ENCODE measurements at regions not wholly inside any gene's neighbourhood (a gene's known extent, or its start where the extent isn't known, plus 50 kb on each side); places are given as distances from the start of the nearest gene placed in this dataset.
"Not testable (repeated sequence)": the region's sequence is repeated elsewhere in the genome, so short reads cannot be mapped to it uniquely, and the experiment has no call there.

DNA sequence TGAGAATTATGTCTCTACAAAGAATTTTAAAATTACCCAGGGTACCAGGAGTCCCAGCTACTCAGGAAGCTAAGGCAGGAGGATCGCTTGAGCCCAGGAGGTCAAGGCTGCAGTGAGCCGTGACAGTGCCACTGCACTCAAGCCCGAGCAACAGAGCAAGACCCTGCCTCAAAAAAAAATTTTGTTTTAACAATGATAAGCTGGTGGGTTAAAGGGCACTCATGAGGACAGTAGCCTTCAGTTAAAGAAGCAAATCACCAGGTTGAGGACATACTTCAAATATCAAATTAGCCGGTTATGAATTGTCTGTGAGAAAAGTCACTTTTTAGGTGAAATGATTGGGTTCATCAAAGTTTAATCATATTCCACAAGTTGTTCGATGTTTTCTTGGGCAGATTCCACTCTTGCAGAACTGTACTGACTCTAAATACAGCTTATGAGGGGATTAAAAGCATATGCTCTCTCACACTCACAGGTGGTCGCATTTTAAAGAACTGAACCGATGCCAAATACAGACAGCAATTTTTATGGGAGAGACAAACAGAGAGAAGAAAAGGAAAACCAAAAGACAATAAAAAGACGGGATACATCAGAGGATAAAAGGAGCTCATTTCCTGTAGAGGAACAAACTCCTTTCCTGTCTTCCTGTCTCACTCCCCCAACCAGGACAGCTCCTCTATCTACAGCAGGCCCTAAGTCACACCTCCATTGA lies 582.8 kb upstream of the NRP1 start:
- Histone ChIP-seq H3K27ac (ENCODE audit: insufficient read depth, low read length) (no peak overlapping the region), H3K27me3 (ENCODE audit: control insufficient read depth, insufficient read depth, low read length) (no peaks in the 10 kb centered on the region), H3K4me1 (ENCODE audit: control insufficient read depth, extremely low read depth, insufficient read depth, low read length) (no peaks in the 10 kb centered on the region), H3K4me3 (replicated peaks in 1 of 4; ENCODE audit: control extremely low read depth in 1 of 4, insufficient read depth in 1 of 4, low read depth in 3 of 4, low read length in 4 of 4) (no peak overlapping the region), H3K9ac (ENCODE audit: insufficient read depth, low read length) (no peak overlapping the region), H4K20me1 (ENCODE audit: control insufficient read depth, extremely low read depth, insufficient read depth, low read length) (no peaks in the 10 kb centered on the region), H2AFZ (ENCODE audit: low read length) (no peak overlapping the region), H3K9me3 (ENCODE audit: control insufficient read depth, insufficient read depth, low read depth, low read length) (no peaks in the 10 kb centered on the region), H3K36me3 (ENCODE audit: control insufficient read depth, insufficient read depth, low read length) (no peaks in the 10 kb centered on the region), H3K4me2 (ENCODE audit: extremely low read depth, insufficient read depth, low read length) (no peak overlapping the region), H3K79me2 (ENCODE audit: control insufficient read depth, insufficient read depth, low read length) (no peaks in the 10 kb centered on the region)
- TF ChIP-seq EZH2 (IDR thresholded peaks at IDR 0.05; ENCODE audit: low read length, missing control alignments), result no peak
- TF ChIP-seq, protein P1, sequence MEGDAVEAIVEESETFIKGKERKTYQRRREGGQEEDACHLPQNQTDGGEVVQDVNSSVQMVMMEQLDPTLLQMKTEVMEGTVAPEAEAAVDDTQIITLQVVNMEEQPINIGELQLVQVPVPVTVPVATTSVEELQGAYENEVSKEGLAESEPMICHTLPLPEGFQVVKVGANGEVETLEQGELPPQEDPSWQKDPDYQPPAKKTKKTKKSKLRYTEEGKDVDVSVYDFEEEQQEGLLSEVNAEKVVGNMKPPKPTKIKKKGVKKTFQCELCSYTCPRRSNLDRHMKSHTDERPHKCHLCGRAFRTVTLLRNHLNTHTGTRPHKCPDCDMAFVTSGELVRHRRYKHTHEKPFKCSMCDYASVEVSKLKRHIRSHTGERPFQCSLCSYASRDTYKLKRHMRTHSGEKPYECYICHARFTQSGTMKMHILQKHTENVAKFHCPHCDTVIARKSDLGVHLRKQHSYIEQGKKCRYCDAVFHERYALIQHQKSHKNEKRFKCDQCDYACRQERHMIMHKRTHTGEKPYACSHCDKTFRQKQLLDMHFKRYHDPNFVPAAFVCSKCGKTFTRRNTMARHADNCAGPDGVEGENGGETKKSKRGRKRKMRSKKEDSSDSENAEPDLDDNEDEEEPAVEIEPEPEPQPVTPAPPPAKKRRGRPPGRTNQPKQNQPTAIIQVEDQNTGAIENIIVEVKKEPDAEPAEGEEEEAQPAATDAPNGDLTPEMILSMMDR (conservative IDR thresholded peaks at IDR 0.05 in 1 of 2, IDR thresholded peaks at IDR 0.05 in 1 of 2; ENCODE audit: low read depth in 1 of 2, low read length in 2 of 2), result no peak
- no peak for DNase-seq (ENCODE audit: low read depth in 2 of 2)

DNA sequence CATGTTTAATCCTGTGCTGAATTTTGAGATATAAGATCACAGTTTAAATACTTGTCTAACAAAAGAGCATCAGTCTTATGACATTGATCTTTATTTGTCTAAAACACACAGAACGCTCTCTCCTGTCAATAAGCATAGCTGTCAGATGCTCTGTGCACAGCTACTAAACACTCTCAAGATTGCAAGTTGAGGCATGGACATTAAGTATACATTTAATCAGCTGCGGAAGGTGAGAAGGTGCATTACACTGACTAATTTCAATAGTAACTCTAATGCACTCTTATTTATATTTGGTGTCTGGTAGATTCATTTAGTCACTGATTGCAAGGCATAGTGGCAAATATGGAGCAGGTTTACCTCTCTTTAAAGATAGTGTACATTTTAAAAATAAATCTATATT lies 580.3 kb upstream of the NRP1 start:
- H2AFZ ChIP-seq (ENCODE audit: low read length), result no peak overlapping the region
- no peak overlapping the region for H3K9ac ChIP-seq (ENCODE audit: insufficient read depth, low read length)
- H3K27me3 ChIP-seq (ENCODE audit: control insufficient read depth, insufficient read depth, low read length), result no peaks in the 10 kb centered on the region
- no peak overlapping the region for H3K27ac ChIP-seq (ENCODE audit: insufficient read depth, low read length)
- no peaks in the 10 kb centered on the region for H3K36me3 ChIP-seq (ENCODE audit: control insufficient read depth, insufficient read depth, low read length)
- no peaks in the 10 kb centered on the region for H3K9me3 ChIP-seq (ENCODE audit: control insufficient read depth, insufficient read depth, low read depth, low read length)
- DNase-seq (ENCODE audit: low read depth in 2 of 2), result no peak
- no peak overlapping the region for H3K4me3 ChIP-seq (replicated peaks in 1 of 4; ENCODE audit: control extremely low read depth in 1 of 4, insufficient read depth in 1 of 4, low read depth in 3 of 4, low read length in 4 of 4)
- H3K79me2 ChIP-seq (ENCODE audit: control insufficient read depth, insufficient read depth, low read length), result no peaks in the 10 kb centered on the region
- H3K4me1 ChIP-seq (ENCODE audit: control insufficient read depth, extremely low read depth, insufficient read depth, low read length), result no peaks in the 10 kb centered on the region
- no peak overlapping the region for H3K4me2 ChIP-seq (ENCODE audit: extremely low read depth, insufficient read depth, low read length)
- H4K20me1 ChIP-seq (ENCODE audit: control insufficient read depth, extremely low read depth, insufficient read depth, low read length), result no peaks in the 10 kb centered on the region
- TF ChIP-seq, protein P1 (conservative IDR thresholded peaks at IDR 0.05 in 1 of 2, IDR thresholded peaks at IDR 0.05 in 1 of 2; ENCODE audit: low read depth in 1 of 2, low read length in 2 of 2), result no peak
- no peak for TF ChIP-seq EZH2 (IDR thresholded peaks at IDR 0.05; ENCODE audit: low read length, missing control alignments)

DNA sequence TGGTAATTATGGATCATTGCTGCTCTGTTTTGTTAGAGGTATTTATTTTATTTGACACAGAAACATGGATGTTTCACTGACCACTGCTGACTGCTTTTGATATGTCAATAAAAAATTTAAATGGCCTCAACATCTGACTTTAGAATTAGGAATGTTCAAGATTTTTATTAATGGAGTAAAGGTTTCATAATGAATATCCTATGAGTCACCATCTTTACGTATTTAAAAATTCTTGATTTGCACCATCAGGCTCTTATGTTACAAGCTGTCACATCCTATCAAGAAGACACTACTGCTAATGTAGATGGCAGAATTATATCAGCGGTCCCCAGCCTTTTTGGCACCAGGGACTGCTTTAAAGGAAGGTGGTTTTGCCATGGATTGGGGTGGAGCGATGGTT lies 578.7 kb upstream of the NRP1 start:
- TF ChIP-seq EZH2 (IDR thresholded peaks at IDR 0.05; ENCODE audit: low read length, missing control alignments), result no peak
- TF ChIP-seq, protein P1 (conservative IDR thresholded peaks at IDR 0.05 in 1 of 2, IDR thresholded peaks at IDR 0.05 in 1 of 2; ENCODE audit: low read depth in 1 of 2, low read length in 2 of 2), result no peak
- no peaks in the 10 kb centered on the region for H3K4me1 ChIP-seq (ENCODE audit: control insufficient read depth, extremely low read depth, insufficient read depth, low read length)
- H3K27me3 ChIP-seq (ENCODE audit: control insufficient read depth, insufficient read depth, low read length), result no peaks in the 10 kb centered on the region
- H3K27ac ChIP-seq (ENCODE audit: insufficient read depth, low read length), result no peak overlapping the region
- no peaks in the 10 kb centered on the region for H3K9me3 ChIP-seq (ENCODE audit: control insufficient read depth, insufficient read depth, low read depth, low read length)
- no peaks in the 10 kb centered on the region for H4K20me1 ChIP-seq (ENCODE audit: control insufficient read depth, extremely low read depth, insufficient read depth, low read length)
- H3K36me3 ChIP-seq (ENCODE audit: control insufficient read depth, insufficient read depth, low read length), result no peaks in the 10 kb centered on the region
- H3K4me2 ChIP-seq (ENCODE audit: extremely low read depth, insufficient read depth, low read length), result no peak overlapping the region
- H3K4me3 ChIP-seq (replicated peaks in 1 of 4; ENCODE audit: control extremely low read depth in 1 of 4, insufficient read depth in 1 of 4, low read depth in 3 of 4, low read length in 4 of 4), result no peak overlapping the region
- no peak overlapping the region for H3K9ac ChIP-seq (ENCODE audit: insufficient read depth, low read length)
- DNase-seq (ENCODE audit: low read depth in 2 of 2), result peak in 1 of 2 donors; percentile 52
- no peak overlapping the region for H2AFZ ChIP-seq (ENCODE audit: low read length)
- no peaks in the 10 kb centered on the region for H3K79me2 ChIP-seq (ENCODE audit: control insufficient read depth, insufficient read depth, low read length)

DNA sequence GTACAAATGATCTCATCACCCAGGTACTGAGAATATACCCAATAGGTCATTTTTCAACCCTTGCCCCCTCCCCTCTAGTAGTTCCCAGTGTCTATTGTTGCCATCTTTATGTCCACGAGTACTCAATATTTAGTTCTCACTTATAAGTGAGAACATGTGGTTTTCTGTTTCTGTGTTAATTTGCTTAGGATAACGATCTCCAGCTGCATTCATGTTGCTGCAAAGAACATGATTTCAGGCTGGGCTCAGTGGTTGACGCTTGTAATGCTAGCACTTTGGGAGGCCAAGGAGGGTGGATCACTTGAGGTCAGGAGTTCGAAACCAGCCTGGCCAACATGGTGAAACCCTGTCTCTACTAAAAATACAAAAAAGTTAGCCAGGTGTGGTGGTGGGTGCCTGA lies 575.0 kb upstream of the NRP1 start:
- H3K36me3 ChIP-seq (ENCODE audit: control insufficient read depth, insufficient read depth, low read length); H3K4me1 ChIP-seq (ENCODE audit: control insufficient read depth, extremely low read depth, insufficient read depth, low read length); H2AFZ ChIP-seq (ENCODE audit: low read length); H4K20me1 ChIP-seq (ENCODE audit: control insufficient read depth, extremely low read depth, insufficient read depth, low read length); H3K4me3 ChIP-seq (replicated peaks in 1 of 4; ENCODE audit: control extremely low read depth in 1 of 4, insufficient read depth in 1 of 4, low read depth in 3 of 4, low read length in 4 of 4); H3K79me2 ChIP-seq (ENCODE audit: control insufficient read depth, insufficient read depth, low read length); H3K9ac ChIP-seq (ENCODE audit: insufficient read depth, low read length); DNase-seq (ENCODE audit: low read depth in 2 of 2); H3K27me3 ChIP-seq (ENCODE audit: control insufficient read depth, insufficient read depth, low read length); H3K27ac ChIP-seq (ENCODE audit: insufficient read depth, low read length); H3K9me3 ChIP-seq (ENCODE audit: control insufficient read depth, insufficient read depth, low read depth, low read length); H3K4me2 ChIP-seq (ENCODE audit: extremely low read depth, insufficient read depth, low read length): not testable (repeated sequence)
